Lung microvascular endothelial cell (primary cell): ENCODE measurements at regions not wholly inside any gene's neighbourhood (a gene's known extent, or its start where the extent isn't known, plus 50 kb on each side); places are given as distances from the start of the nearest gene placed in this dataset.

Experiments
- DNase-seq, 2 donors: peaks; one replicate each; pipeline versions ENCODE4 v3.0.0 to v3.0.0-alpha.2; 2010; ENCODE audit warnings: low read depth in 2 of 2

DNA sequence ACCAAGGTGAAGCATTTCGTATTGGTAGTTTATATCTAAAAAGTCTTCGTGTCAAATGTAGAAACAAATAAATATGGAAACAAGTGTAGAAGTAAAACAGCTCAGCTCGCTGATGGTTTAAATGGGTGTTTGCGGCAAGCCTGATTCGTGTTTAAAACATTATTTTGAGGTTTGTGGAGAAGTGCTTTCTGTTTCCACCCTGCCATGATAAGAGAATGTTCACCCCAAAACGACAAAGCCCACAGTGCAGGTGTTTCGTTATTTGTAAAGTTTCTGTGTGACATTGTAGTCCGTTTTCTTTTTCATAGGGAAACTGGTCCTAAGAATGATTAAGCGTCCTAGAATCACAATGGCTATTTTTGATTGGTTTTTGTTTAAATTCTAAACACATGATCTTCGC, 316.2 kb upstream of the SHH start:
- DNase-seq: no peak

DNA sequence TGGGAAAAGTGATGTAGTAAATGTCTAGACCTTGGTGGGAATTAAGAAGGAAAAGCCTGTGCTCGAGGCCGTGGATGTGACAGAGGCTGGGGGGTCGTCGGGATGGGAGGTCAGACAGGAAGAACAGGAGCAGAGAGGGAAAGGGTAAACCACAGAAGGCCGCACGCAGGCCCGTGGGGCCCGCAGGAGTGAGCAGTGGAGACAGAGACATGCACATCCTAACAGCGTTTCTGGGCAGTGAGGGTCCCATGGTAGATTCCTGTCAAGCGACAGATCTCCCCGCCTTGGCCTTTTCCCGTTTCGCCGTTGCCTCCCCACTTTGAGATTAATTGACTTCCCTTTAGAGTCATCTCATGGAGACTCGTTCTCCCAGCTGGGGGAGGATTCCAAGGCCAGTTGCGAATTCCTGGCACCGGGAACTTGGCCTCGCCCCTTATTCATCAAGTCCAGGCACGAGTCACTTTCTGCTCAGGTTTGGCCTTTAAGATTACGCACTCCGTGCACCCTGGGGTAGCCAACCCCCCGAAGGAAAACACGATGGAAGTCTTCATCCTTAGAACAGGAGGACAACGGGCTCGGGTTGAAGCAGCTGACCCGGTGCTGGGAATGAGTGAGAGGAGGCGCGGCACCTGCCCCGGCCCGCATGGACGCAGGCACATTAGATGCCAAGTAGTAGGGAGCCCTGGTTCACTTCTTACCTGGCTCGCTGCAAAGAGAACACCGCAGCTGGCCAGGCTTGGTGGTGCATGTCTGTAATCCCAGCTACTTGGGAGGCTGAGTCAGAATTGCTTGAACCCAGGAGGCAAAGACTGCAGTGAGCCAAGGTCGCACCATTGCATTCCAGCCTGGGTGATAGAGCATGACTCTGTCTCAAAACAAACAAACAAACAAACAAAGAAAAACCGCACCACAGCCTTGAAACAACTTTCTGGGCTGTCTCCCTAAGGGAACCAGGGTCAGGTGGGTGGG, 315.2 kb upstream of the SHH start:
- DNase-seq: no peak

DNA sequence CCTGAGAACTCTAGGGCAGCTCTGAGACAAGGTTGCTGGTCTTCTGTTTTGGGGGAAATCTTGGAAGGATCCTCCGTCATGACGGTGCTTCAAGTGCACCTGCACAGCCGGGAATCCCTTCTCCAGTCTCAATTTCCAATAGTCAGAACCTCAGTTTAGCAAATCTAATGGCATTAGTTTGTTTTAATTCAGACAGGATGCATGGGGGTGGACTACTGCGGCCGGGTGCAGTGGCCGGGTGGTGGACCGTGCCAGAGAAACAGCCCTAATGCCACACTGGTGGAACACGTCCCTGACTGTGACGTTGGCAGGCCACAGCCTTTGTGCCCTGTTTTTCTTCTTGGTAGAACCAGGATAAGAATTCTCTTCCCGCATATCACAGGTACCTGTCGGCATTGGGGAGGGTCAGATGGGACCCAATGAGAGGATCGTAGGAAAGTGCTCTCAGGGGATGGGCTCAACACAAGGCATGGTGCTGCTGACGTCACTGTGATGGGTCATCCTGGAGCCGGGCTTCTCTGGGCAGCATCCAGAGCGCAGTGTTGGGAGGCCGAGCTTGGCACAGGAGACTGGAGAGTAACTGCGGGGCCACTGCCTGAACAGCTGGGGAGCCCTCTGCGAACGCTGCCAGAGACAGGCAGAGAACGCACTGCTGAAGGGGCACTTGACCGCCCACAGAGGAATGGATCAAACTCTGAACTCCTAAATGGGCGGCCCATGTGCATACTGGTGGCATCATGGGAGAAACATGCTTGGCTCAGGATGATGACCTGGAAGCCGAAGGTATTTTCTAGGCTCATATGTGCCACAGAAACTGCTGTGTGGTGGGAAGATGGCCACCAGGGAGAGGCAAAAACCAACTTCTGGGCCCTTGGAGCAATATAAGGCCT, 313.8 kb upstream of the SHH start:
- DNase-seq: no peak

DNA sequence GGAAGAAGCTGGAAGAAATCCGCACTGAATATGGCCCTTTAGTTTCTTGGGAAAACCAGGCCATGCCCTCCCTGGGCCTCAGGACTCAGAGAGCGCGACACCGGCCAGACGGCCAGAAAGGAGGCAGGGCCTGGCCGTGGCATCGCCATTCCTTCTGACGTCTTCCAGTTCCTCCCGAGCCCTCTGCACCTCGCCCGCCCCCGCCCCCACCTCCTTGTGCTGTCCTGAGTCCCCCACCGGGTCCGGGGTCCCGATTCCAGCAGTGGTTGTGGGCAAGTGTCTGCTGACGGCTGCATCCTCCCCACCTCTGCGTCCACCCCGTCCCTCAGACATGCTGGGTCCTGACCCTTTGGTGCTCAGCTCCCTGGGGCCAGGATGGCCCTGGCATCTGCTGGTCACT, 312.1 kb upstream of the SHH start:
- DNase-seq: no peak

DNA sequence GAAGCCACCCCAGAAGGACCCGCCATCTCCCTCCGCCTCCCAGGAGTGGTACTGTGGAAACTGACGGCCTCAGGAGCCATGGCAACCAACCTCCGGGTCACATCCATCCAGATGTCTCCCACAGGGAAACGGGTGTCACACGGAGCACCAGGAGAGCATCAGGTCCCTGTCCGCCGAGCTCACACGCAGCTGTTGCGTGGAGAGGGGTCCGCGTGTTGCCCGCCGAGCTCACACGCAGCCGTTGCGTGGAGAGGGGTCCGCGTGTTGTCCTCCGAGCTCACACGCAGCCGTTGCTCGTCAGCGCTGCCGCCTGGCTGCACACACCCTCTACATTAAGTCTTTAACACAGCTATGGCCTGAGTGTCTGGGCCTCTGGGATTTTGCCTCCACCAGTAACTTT, 311.1 kb upstream of the SHH start:
- DNase-seq: no peak

DNA sequence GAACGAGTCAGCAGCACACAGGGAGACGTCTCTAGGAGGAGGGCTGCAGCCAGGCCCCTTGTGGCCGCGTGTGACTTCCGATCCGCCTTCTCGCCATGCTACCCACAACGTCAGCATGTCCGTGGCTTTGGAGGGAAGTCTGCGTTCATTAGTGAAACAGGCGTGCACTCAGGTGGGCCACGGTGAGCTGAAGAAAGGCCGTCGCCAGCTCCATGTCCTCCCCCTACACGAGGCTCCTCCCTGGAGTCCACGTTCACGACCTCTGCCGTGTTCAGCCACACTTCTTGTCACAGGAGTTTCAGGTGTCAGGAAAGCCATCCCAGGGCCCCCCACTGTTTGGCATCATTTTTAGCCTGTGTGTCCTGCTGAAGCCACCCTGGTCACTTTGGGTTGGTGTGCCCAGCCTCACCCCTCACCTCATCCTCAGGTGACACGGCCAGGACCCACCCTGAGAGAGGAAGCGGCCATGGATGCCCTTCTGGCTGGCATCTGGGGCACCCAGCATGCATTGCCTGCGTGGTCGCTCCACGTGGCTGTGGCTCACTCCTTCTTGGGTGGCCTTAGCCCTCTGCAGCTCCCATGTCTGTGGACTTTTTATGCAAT, 310.6 kb upstream of the SHH start:
- DNase-seq: no peak

DNA sequence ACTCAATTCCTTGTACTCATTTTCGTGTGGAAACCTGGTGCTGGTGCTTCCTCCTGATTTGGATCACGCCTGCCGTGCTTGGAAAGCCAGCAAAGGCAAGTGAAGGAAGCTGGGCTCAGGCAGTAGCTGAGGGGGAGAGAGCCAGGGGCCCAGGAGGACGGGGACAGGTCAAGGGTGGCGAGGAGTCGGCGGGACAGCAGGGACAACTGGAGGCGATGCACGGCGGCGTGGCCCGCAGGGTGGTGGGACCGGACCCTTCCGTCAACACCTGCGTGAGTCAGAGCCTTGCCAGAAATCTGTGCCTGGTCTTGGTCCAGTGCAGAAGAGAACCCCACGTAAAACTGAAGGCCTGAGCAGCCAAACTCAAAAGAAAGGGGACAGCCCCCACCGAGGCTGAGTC, 309.7 kb upstream of the SHH start:
- no peak for DNase-seq

- no peak for DNase-seq
Observed at GRCh38 chr7:156121434-156121833, 309.2 kb upstream of the SHH start.

- no peak for DNase-seq
Observed at GRCh38 chr7:156120552-156120951, 308.3 kb upstream of the SHH start.

- DNase-seq: no peak
Observed at GRCh38 chr7:156119771-156120170, 307.5 kb upstream of the SHH start.

GRCh38 chr7:156118248-156118645, 306.0 kb upstream of the SHH start:
- DNase-seq: no peak

DNA sequence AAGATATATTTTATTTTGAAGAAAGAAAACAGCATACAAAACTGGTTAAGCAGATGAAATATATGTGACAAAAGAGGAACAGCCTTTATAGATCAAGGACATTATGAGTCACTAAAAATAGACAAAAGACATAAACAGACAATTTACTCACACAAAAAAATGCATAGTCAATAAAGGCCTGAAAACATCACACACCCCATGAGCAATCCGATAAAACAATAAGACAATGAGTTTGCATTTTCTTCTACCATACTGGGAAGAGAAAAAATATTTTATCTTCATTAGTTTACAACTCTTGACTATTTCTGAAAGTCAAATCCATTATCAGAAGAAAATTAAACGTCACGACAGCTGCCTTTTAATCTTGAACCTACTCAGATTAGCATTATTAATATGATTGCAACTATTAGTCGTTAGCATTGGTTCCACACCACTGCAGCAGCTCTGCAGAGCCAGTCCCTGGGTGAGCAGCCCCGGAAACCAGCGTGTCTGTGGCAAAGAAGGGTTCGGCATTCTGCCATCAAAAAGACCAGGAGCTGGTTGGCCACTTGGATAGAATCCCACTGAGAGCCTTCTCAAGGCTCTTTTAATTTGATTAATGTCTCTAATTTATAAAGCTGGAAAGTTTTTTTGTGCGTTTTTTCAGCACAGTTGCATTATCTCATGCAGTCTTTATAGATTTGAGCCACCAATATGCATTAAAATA, 305.4 kb upstream of the SHH start:
- DNase-seq: no peak

- no peak for DNase-seq
Observed at GRCh38 chr7:156116514-156117215, 304.4 kb upstream of the SHH start.

- DNase-seq: no peak
Observed at GRCh38 chr7:156115582-156115981, 303.3 kb upstream of the SHH start.

GRCh38 chr7:156113731-156114130, 301.5 kb upstream of the SHH start:
- no peak for DNase-seq

DNA sequence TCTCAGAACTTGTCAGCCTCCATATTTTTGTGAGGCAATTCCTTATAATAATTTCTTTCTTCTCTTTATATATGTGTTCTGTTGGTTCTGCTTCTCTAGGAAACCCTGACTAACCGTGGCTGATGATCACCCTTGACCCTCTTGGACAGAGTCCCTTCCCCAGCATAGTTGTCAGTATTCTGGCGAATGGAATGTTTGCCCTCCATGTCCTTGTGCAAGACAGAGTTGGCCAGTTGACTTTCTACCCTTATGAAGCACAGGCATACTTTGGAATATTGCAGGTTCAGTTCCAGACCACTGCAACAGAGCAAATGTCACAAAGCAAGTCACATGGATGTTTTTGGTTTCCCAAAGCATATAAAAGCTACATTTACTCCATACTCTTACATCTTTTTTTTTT, 297.7 kb upstream of the SHH start:
- no peak for DNase-seq

GRCh38 chr7:156109076-156109475, 296.8 kb upstream of the SHH start:
- DNase-seq: no peak

DNA sequence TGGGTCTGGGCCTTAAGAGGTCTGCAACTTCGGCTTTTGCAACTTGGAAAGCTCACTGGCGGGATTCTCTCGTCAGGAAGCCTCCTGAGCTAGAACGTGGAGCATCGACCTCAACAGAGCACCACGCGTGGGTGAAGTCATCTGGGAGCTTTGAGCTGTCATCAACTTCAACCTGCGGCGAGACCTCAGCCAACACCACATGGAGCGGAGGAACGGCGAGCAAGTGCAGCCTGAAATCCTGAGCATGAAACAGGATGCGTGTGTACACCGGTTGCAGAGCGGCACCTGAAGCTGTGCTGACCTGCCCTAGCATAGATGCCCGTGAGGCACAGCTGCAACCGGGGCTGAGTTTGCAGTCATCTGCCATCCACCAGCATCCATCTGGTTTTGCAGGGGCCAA, 295.7 kb upstream of the SHH start:
- DNase-seq: no peak

GRCh38 chr7:156106107-156106426, 293.8 kb upstream of the SHH start:
- no peak for DNase-seq

GRCh38 chr7:156105337-156106106, 293.3 kb upstream of the SHH start:
- no peak for DNase-seq
